NCI-H2196 (cell line): ENCODE measurements at regions not wholly inside any gene's neighbourhood (a gene's known extent, or its start where the extent isn't known, plus 50 kb on each side); places are given as distances from the start of the nearest gene placed in this dataset.

Source experiments
- DNase-seq: peaks from one replicate; lab custom pipeline; 2025; ENCODE audit not compliant: unreplicated experiment; lab: John Stamatoyannopoulos, UW

DNA sequence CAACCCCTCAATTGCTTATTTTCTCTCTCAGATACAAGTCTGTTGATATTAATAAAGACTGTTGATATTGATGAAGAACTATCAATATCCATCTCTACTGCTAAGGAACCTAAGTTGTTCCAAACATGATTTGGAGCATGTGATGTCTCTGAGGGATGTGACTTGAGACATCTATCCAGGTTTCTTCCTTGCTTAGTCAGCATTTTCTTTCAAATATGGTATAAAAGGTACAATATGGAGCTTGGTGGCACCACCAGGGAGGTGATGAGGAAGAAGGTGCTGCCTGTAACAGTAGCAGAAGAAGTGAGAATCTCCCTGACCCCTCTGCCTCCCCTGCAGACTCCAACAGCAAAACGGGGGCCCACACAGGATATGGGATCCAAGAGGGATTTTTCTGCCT lies 329.0 kb downstream of the MAF start:
- DNase-seq: no peak

DNA sequence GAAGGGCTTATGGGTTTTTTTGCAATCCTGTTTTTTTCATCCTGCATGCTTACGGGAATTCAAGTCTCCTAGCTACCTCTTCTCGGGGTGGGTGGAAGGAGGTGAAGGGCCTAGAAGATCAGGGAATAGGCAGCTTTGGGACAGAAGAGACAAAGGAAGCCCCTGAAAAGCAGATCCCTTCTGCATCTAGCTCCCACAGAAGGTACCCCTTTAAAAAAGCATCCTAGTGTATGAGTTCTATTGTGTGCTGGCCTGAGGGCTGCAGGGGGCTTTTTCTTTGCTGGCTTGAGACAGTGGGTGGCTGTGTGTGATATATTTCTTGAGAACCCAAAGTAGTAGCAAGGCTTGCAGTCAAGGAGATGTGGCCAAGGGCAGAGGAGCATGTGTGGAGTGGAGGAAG lies 330.5 kb downstream of the MAF start:
- DNase-seq: no peak

DNA sequence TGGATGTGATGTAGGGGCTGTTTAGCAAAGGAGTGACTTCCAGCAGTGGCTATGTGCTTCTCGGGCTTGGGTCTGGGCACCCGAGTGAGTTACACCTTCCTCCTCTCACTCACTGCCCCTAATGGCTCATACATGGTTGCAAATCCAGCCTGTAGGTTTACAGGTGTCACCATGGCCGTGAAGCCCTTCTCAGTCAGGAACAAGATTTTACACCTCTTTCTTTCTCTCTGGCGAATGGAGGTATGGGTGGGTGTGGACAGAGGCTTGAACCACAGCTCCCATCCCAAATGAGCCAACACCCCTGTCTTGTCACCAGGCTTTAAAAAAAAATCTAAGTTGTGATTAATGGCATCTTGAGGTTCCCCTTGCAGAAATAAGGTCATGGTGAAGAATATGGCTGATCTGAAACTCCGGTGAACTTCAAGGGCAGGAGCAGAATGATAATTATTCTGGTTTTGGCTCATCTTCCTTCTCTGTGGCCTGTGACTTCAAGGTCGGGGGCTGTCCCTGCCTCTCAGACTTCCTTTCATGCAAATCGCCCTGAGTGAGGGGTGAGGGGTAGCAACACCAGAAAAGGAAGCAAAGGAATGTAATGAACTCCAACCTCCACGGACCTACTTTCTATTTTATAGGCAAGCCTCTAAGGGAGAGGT lies 331.2 kb downstream of the MAF start:
- DNase-seq: no peak

DNA sequence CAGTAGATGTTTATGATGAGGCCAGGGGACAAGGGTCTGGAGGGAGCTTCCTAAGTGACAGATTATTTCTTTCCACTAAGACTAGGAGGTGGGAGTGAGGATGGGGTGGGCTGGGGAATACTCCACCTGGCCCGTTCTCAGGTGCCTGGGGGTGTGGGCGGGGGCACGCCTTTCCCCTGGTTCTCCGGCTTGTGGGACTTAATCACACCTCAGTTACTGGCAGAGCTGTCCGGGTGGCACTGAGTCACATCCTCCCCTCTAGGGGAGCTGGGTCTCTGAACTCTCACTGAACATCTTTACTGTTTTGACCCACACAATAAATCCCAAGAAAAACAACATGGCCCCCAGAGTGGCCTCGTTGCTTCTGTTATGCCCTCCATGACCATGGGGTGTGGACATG lies 332.8 kb downstream of the MAF start:
- no peak for DNase-seq

DNA sequence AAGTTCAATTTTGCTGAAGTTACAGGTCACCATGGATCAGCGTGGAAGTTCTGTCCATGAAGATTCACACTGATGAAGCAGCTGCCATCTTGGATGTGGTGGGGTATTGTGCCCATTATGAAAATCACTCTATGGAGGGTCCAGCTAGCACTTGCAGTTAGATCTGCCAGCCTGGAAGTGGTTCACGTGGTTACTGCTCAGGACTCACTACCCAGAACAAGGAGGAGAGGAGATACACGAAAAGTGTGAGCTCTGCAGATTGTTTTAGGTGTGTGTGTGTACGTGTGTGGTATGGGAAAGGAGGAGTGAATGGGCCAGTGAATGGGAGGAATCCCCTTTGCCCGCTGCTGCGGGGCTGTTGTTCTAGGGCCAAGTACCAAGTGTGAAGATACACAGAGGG lies 333.4 kb downstream of the MAF start:
- no peak for DNase-seq

DNA sequence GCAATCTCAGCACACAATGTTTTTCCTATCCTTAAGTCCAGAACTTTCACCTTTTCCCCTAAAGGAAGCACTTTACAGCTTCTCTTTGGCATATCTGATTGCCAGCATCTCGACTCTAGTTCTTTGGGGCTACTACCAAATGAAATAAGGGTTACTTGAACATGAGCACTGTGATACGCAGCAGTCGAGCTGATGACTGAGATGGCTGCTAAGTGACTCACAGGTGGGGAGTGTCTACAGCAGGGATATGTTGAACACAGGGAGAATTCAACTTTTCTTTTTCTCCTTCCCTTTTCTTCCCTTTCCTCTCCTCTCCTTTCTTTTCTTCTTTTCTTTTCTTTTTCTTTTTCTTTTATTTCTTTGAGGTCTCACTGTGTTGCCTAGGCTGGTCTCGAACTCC lies 334.8 kb downstream of the MAF start:
- DNase-seq: no peak

DNA sequence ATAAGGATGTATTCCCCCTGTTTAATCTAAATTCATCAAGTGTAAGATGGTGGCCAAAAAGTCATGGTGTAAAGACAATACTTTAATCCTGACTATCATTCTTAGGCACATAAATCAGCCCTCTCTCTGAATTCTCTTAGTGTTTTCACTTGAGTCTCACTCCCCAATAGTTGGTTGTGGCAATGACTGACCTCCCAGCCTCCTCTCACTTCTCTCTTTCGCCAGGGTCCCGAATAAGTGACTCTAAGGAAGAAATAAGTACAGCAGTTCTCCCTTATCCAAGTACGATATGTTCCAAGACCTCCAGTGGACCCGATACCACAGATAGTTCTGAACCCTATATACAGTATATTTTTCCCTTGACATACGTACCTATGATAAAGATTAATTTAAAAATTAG lies 335.3 kb downstream of the MAF start:
- no peak for DNase-seq

DNA sequence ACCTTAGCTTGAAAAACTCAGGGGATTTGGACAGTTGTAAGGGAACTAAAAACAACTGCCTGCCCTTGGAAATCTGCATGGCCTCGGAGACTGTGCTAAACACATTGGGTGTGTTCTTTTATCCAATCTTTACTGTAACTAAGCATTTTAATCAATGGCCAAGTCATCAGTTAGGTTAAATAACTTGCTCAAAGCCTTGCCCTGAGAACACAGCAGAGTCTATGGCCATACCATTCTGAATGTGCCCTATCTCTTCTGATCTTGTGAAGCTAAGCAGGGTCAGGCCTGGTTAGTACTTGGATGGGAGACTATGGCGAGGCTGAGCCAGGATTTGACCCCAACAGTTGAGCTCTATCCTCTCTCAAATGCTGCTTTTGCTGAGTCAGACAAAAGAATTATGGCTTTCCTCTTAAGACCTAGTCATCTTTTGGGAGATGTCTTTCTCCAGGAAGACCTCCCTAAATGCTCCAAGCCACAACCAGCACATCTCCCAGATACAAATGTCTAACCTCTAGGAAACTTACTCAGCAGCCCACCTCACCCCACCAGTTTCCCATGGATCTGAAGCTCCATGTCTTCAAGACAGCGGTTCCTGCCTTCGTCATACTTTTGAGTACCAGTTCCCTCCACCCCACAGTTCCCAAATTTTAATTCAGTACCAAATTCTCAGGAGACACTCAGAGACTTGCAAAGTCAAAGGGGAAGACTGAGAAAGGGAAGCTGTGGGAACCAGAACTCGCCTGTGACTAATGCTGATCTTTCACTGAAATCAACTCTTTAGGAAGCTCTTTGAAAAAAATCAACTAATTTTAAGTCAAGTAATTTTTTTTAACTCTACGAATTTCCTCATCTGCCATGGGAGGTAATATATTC lies 336.1 kb downstream of the MAF start:
- DNase-seq: no peak

DNA sequence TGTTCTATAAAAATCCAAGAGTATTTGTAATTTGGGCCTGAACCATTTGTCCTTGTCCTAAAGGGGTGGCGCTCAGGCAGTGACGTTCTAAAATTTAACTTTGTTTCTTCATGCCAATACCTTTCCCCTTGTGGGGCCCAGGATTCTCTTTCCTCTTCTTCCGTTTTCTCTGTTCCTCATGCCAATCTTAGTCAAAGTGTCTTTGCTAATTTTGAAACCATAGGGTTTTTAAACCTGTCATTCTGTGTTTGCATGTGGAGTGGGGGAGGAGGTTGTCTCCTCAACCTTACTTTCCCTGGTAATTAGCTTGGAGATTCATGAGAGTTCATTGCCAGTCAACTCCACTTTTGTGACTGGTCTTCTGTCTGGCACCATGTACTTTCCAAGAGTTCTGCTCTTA lies 337.1 kb downstream of the MAF start:
- DNase-seq: no peak
